ENCODE measurements at regions not wholly inside any gene's neighbourhood (a gene's known extent, or its start where the extent isn't known, plus 50 kb on each side); places are given as distances from the start of the nearest gene placed in this dataset.

DNA sequence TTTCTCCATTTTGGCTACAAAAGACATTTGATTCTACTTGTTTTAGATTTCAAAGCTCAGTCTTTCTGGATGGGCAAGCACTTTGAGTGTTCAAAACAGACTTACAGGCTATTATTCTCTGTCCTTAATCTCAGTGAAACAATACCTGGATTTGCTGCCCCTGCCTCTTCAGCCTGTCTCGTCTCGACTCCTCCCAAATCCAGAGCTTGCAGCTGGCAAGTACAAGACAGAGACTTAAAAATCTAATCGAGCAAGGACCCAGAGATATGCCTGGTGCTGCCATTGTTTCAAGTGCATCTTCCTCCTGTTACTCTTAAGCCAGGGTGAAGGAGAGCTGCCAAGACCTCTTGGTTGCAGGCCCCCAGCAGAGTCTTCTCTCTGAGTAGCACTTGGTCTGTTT lies 59.2 kb downstream of the LRRC30 start (continued):
- TF ChIP-seq, protein P1, sequence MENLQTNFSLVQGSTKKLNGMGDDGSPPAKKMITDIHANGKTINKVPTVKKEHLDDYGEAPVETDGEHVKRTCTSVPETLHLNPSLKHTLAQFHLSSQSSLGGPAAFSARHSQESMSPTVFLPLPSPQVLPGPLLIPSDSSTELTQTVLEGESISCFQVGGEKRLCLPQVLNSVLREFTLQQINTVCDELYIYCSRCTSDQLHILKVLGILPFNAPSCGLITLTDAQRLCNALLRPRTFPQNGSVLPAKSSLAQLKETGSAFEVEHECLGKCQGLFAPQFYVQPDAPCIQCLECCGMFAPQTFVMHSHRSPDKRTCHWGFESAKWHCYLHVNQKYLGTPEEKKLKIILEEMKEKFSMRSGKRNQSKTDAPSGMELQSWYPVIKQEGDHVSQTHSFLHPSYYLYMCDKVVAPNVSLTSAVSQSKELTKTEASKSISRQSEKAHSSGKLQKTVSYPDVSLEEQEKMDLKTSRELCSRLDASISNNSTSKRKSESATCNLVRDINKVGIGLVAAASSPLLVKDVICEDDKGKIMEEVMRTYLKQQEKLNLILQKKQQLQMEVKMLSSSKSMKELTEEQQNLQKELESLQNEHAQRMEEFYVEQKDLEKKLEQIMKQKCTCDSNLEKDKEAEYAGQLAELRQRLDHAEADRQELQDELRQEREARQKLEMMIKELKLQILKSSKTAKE (IDR thresholded peaks at IDR 0.05; ENCODE audit: low read depth, poor library complexity, severe bottlenecking): no peak
- TF ChIP-seq SMC3 (IDR thresholded peaks at IDR 0.05; ENCODE audit: borderline replicate concordance, low read length): no peak
- TF ChIP-seq TCF12 (IDR thresholded peaks at IDR 0.05; ENCODE audit: low read depth, low read length): no peak
- TF ChIP-seq TCF7 (IDR thresholded peaks at IDR 0.05; ENCODE audit: borderline replicate concordance): no peak

DNA sequence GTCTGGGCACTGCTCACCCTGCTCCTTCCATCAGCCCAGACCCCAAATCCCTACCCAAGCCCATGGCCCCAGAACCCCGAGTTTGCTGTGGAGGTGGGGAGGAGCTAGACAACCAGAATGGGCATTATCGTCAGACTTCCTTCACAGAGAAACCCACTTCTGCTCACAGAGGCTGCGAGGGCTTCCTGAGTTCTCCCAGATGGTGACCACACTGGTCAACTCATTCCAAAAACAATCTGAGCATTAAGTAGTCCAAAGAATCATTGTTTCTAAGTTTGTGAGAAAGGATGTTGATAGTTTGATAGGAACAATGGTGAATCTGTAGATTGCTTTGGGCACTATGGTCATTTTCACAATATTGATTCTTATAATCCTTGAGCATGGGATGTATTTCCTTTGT lies 60.2 kb downstream of the LRRC30 start:
- no peaks in the 10 kb centered on the region for H3K9me3 ChIP-seq (replicated peaks; ENCODE audit: control insufficient read depth, insufficient read depth, low read length)
- POLR2A ChIA-PET: no interaction called here
- H3K9ac ChIP-seq (ENCODE audit: control insufficient read depth, insufficient read depth, low read length): no peak overlapping the region
- TF ChIP-seq BMI1 (IDR thresholded peaks at IDR 0.05; ENCODE audit: borderline replicate concordance) (no peak), TBL1XR1 (IDR thresholded peaks at IDR 0.05; ENCODE audit: low read depth, low read length) (no peak)
- H3K27me3 ChIP-seq (replicated peaks in 1 of 2; ENCODE audit: control insufficient read depth in 2 of 2, insufficient read depth in 2 of 2, low read length in 1 of 2): no peaks in the 10 kb centered on the region
- no peaks in the 10 kb centered on the region for H3K36me3 ChIP-seq (ENCODE audit: control insufficient read depth in 2 of 2, insufficient read depth in 2 of 2, low read length in 1 of 2)
- no peaks in the 10 kb centered on the region for H3K79me2 ChIP-seq (ENCODE audit: control insufficient read depth, insufficient read depth, low read length)
- WGBS (ENCODE audit: insufficient coverage, insufficient replicate concordance, low lambda C conversion rate, missing lambda C conversion rate): 0% methylated on average over 3 of the region's 3 CpGs
- no peak for FAIRE-seq
- H3K4me1 ChIP-seq (ENCODE audit: control insufficient read depth, insufficient read depth, low read length): no peaks in the 10 kb centered on the region
- BruUV-seq (replicated peaks): no TSS peak
- no peaks in the 10 kb centered on the region for H4K20me1 ChIP-seq (ENCODE audit: control insufficient read depth, insufficient read depth)
- in situ Hi-C loops (cut with MboI) (no loop called here), intact Hi-C loops (cut with micrococcal nuclease; ENCODE audit: unreplicated experiment) (no loop called here)
- CTCF ChIA-PET: no interaction called here
- ATAC-seq: no peak
- SMC1A ChIA-PET (ENCODE audit: uncharacterized antibody, unreplicated experiment): no interaction called here
- H3K27ac ChIP-seq (ENCODE audit: control insufficient read depth, insufficient read depth): no peak overlapping the region
- H3K4me2 ChIP-seq (ENCODE audit: control insufficient read depth, insufficient read depth): no peak overlapping the region
- no peak for DNase-seq (ENCODE audit: low read depth, low spot score)
- H3K4me3 ChIP-seq: no peak overlapping the region
- H2AFZ ChIP-seq (ENCODE audit: control insufficient read depth, low read depth, low read length): no peak overlapping the region
- RAD21 ChIA-PET (ENCODE audit: unreplicated experiment): no interaction called here
